NCI-H187 treated with DMSO at 0.1 percent for 48 hours (cell line): ENCODE measurements at regions not wholly inside any gene's neighbourhood (a gene's known extent, or its start where the extent isn't known, plus 50 kb on each side); places are given as distances from the start of the nearest gene placed in this dataset.

Experiments used
- DNase-seq: peaks from one replicate; lab custom pipeline; 2025; lab: John Stamatoyannopoulos, UW

GRCh38 chr1:90402893-90403849 lies 313.9 kb downstream of the BARHL2 start:
- no peak for DNase-seq

DNA sequence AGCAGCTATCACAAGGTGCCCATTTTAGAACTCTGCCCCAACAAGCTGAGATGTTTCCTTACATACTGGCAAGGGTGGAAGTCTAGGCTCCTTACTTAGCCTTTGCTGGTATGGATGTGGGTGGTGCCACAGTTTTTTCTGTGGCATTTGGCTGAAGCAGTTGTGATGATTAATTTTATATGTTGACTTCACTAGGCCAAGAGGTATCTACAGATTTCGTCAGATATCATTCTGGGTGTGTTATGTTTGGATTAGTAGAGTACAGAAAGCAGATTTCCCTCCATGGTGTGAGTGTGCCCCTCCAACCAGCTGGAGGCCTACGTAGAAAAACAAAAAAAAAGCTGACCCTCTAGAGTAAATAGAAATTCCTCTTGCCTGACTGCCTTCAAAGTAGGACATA lies 317.0 kb downstream of the BARHL2 start:
- no peak for DNase-seq

- DNase-seq = no peak
Measured at GRCh38 chr1:90396917-90397316, 320.2 kb downstream of the BARHL2 start.

- no peak for DNase-seq
Measured at GRCh38 chr1:90394247-90394646, 322.9 kb downstream of the BARHL2 start.

DNA sequence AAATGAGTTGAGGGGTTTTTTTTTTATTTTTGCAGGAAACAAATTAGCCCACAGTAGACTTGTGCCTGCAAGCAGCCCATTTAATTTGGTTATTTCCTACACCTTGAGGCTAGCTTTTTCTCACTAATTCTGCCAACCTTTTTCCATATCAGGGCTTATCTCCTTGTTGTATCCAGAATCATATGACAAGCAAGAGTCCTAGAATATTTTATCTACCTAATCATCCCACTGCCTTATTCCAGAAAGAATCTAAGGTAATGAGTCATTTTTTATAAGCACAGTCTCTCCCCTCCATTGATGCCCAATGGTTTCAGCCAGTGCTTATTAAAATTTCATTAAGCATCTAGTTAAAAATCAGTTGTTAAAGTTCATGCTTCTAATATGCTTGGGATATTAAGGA lies 324.1 kb downstream of the BARHL2 start:
- no peak for DNase-seq

- DNase-seq = no peak
Measured at GRCh38 chr1:90391126-90391525, 326.0 kb downstream of the BARHL2 start.

- no peak for DNase-seq
Measured at GRCh38 chr1:90387805-90388204, 329.3 kb downstream of the BARHL2 start.

DNA sequence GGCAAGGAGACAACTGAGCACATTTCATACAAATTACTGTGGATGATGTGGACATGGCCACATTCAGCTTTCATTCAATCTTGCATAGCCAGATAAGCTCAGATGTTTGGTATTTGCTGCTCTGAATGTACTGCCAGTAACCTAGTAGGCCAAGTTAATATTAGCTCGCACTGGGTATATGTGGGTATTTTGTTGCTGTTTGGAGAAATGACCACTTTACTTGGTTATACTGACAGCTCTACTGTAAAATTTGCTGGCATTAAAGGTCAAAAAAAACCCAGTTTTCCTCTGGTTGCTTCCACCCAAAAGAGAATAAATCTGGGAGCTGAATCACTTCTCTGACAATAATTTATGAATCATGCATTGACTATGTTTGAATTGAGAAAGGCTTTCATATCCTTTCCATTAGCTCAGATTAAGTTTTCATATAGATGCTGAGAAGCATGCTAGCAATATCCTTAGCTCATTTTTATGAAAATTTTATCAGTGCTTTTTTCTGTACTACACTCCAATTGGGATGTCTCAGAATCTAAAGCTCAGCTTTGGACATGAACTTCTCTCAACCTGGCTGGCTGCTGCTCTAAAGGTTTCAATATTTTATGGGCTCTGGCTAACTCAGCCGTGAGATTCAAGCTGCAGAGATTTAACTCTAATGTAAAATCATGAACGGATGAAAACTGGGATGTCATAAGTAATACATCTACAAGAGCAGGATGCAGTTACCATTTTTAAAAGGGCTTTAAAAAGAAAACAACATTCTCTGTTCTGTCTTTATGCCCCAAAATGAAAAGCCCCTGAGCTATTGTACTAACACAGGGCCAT lies 330.0 kb downstream of the BARHL2 start:
- no peak for DNase-seq

GRCh38 chr1:90384193-90384592 lies 332.9 kb downstream of the BARHL2 start:
- no peak for DNase-seq

GRCh38 chr1:90382161-90382560 lies 334.9 kb downstream of the BARHL2 start:
- no peak for DNase-seq

- no peak for DNase-seq
Measured at GRCh38 chr1:90381598-90381997, 335.5 kb downstream of the BARHL2 start.

GRCh38 chr1:90371448-90371813 lies 345.7 kb downstream of the BARHL2 start:
- DNase-seq = no peak

GRCh38 chr1:90370686-90371447 lies 346.2 kb downstream of the BARHL2 start:
- peak; percentile 77 for DNase-seq

DNA sequence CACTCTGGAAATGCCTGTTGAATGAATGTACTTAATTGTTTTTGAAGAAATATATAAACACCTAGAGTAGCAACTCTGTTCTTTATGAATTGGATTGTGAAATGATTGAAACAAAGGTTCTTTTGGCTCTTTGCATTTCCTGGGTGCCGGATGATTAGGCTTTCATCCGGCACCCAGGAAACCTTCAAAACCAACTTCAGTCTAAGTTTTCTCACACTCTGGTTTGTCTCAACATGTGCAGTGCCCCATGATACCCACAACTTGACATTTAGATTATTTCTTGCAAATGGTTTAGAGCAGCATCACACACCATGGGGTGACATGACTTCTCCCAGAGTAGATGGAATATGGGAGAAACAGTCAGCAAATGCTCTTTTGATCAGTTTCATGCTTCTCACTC lies 354.9 kb downstream of the BARHL2 start:
- DNase-seq = no peak

DNA sequence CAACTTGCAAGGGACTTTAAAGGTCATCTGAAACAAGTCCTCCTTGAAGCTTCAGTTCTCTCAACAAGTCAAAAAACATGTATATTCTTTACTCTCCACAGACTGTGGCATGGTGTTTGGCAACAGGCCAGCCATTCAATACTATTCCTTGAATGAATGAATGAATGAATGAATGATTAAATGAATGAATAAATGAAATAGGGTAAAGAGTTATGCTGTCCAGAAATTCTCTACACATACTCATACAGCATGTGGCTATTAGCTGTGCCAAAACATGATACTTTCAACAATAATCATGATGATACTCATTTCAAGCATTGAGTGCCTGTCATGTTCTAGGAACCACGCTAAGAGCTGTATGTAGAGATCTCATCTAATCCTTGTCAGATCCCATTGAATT lies 356.1 kb downstream of the BARHL2 start:
- DNase-seq = no peak

DNA sequence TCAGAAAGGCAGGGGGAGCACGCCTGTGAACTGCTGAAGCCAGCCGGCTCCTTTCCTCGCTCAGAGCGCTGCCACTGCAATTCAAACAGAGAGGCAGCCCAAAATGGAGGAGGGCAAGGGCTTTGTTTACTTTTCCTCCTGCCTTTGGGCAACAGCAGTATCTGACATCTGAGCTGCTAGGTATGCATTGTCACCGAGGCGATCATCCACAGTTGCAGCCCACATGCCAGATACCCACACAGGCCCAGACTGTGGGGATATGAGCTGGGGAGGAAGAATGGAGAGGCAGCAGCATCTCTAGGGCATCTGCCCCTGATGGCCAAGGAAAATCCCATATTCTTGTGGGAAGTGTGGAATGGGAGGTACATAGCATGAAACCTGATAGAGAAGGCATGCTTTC lies 357.1 kb downstream of the BARHL2 start:
- DNase-seq = no peak

DNA sequence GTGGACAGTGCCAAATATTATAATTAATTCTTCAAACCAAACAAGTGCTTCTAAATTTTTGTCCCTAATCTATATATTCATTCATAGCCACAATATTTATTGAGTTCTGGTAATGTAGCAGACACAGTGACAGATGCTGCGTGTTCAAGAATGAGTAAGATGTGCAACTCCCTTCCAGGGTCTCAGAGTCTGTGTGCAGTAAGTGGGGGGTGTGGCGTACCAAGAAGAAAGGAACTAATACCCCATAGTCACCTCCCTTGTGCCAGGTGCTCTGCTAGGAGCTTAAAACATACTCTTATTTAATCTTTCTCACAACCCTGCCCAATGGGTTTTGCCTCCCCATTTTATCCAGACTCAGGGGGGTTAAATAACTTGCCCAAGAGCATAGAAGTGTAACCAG lies 358.7 kb downstream of the BARHL2 start:
- DNase-seq = no peak

- DNase-seq = no peak
Measured at GRCh38 chr1:90357995-90358394, 359.1 kb downstream of the BARHL2 start.

- DNase-seq = no peak
Measured at GRCh38 chr1:90356991-90357390, 360.1 kb downstream of the BARHL2 start.

- DNase-seq = no peak
Measured at GRCh38 chr1:90356101-90356500, 361.0 kb downstream of the BARHL2 start.

DNA sequence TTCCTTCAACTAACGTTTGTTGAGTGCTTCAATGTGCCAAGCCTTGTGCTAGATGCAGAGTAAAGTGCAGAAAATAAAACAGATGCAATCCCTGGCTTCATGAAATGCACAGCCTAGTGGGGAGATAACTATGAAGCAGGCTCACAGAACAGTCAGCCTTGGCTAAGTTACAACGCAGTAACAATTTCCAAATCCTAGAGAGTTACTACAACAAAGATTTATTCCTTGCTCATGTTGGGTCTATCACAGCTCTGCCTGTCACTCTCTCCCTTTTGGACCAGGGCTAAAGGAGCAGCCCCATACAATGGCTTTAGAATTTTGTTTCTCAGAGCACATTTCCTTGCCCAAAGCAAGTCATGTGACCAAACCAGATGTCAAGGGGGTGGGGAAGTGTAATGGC lies 359.8 kb downstream of the ZNF326 start:
- no peak for DNase-seq

DNA sequence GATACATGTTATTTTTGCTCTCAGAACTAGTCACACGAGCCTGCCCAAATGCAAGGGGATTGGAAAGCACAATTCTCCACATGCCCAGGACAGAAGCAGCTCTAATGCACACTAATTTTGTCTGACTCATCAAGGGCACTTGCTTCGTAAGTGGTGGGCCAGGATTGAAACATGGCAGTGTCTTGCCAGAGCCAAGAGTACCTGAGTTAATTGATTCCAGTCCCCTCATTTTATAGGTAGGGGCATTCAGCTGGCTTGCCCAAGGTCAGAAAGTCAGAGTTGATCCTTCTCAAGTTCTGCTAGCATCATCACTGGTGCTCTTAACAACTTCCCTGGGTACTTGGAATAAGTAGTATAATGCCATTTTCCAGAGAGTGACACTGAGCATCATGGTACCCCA lies 356.1 kb downstream of the ZNF326 start:
- no peak for DNase-seq
